ENCODE measurements at regions not wholly inside any gene's neighbourhood (a gene's known extent, or its start where the extent isn't known, plus 50 kb on each side); places are given as distances from the start of the nearest gene placed in this dataset.

DNA sequence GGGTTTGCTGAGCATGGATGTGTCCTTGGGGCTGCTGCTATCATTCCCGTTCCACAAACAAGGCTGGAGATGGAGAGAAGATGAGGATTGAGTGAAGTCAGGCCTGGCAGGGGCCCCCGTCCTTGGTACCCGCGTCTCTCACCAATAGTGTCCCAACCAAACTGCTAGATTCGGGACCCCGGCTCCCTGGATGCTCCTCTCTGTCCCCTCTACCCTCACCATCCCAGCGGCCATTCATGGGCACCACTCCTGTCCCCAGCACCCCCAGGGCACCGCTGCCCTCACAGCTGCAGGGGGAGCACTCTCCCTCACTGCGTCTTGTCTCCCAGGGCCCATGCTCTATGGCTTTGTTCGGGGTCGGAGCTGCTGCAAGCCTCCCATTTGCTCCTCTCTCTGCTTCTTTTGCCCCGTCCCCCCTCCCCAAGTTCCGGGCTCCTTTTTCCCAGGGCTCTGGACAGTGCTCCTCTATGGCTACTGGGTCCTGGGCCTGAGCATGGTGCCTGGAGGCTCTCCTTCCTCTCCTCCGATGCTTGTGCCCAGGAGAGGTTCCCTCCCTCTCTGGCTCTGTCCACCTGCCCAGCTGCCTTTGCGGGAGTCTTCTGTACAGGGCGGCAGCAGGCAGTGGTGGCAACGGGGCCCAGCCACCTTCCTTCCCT lies 219.5 kb downstream of the TEX29 start:
- no peak for DNase-seq

DNA sequence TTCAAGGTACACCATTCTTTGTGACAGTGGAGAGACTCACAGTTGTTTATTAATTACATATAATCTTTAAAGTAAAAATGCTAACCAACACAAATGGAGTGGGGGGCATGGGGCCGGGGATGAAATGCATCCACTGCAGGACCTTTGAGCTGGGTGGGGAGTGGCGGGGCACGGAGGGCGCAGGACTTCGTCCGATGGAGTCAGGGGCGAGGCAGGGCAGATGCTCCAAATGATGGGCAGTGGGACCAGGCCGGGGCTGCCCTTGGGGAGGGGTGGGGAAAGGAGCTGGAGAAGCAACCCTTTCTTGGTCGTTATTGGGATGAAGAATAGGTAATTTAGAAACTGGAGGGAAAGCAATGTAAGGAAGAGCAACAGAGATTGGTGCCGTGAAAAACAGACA lies 220.0 kb downstream of the TEX29 start:
- no peak for DNase-seq

DNA sequence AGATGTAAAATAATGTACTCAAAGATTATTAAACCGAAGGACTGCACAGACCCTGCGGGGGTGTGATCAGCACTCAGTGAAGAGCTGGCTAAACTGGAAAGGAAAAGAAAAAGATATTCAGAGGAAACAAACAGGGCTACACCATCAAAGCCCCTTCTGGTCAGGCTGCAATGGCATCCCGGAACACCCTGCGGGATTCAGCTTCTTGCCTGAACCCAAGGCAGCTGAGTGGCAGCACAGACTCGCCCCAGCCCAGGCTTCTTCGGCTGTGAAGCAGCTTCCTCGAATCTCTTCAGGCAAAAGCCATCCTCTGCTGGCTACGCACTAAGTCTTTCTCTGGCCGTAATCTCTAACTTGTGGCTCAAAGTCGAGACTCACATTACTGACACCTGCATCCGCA lies 220.9 kb downstream of the TEX29 start:
- DNase-seq: no peak

DNA sequence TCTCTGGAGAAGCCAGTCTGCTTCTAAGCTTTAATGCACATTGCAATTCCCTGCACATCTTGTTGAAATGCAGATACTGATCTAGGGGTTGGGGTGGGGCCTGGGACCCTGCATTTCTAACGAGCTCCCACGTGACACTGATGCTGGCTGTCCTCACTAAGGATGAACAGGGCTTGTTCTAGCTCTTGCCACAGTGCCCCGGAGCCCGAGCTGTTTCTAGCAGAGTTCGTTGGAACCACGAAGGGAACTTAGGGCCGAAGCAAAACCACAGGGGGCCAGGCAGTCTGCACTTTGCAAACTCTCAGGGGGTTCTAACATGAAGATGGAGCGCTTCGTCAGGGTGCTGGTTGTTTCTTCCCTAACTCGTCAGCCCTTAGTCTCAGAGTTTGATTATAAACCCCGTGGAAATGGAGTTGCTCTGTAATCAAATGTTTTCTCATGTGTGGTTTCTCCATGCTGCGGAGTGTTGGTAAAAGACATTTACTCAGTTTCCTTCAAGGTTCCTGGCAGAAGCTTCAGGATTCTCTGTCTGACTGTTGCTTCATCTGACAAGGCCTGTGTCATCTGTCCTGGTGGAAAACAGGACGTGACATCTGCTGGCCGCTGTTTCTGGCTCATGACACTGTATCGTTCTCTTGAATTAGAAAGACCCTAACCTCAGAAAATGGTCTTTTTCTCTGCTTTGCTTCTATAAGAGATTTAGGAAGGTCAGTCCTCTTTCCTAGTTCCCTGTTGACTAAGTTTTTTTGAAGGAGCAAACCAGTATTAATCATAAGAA lies 221.5 kb downstream of the TEX29 start:
- no peak for DNase-seq

DNA sequence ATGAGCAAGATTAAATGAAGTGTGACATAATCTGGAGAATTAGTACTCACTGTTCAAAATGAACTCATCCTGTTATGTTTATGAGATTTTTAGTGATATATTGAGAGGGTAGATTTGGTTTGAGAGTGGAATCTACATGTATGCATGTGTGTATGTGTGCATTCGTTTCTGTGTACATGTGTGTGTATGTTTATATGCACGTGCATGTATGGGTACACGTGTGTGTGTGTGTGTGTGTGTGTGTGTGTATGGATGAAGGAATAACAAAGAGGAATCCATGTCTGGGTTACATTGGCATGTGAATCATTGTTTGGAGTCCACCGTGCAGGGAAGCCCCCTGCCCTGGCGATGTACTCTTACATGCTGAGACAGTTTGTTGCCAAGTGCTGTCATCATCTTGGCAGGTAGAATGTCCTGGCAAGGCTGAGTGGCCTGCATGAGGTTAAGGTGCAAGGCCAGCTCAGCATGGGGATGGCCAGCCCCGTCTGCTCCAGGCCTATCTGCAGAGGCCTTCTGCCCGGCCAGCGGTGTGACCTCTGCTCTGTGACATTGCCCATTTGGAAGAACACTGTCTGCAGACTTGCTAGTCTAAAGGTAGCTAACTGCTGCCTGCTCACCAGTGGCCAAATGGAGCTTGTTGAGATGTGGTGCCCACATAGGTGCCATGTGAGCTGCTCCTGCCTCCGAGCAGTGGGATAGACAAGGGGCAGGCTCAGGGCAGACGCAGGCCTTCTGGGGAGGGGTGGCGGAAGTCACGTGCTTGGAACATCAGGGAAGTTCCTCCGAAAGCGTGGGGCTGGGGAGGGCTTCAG lies 222.3 kb downstream of the TEX29 start:
- DNase-seq: no peak

DNA sequence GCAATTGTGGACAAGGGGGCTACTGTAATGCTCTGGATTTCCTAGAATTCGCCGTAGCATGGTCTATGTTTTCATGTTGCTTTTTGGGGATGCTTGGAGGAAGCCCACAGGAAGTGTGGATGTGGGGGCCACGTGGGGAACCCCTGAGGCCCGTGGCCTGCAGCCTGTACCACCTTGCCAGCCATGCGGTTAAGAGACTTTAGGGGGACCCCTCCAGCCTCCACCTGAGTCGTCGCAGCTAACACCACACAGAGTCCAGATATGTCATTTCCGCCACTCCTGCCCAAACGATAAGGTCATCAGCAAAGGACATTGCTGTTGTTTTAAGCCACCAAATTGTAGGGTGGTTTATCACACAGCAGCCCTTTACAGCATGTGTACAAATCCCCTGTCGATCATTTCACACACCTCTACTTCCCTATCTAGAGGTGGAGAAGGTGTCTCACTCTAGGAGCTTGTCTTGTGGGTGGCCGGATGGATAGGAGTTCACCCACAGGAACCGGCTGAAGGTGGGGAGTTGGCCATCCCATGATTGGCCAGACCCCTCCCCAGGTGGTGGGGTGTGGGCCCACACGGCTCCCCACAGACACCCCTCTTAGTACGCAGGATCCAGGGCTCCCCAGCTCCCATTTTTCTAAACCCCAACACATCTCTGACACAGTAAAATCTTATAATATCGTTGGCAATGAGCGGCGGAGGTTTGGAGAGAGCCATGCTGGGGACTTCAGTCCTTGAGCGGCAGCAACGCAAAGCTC lies 226.7 kb downstream of the TEX29 start:
- no peak for DNase-seq

DNA sequence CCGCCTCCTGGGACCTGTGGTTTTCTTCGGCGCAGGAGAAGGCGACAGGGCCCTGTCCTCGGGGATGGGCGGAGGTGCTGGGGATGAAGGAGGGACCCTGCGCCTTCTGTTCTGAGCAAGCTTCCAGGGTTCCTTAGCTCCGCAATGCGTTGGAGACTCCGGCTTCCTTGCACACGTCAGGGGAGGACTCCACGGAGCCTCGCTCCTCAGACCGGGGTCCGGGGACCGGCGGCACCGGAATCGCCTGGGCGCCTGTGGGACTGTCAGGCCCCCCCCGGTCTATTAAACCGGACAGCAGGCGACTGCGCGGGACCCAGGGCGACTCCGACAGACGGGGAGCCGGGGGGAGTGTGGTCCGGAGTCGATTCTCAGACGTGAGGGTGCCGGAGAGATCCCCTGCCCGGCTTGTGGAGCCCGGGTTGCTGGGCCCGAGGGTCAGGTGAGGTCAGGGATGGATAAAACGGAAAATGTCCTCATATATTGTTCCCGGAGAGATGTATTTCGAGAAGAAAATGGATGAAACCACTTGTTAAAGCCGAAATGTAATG lies 227.4 kb downstream of the TEX29 start:
- DNase-seq: no peak

DNA sequence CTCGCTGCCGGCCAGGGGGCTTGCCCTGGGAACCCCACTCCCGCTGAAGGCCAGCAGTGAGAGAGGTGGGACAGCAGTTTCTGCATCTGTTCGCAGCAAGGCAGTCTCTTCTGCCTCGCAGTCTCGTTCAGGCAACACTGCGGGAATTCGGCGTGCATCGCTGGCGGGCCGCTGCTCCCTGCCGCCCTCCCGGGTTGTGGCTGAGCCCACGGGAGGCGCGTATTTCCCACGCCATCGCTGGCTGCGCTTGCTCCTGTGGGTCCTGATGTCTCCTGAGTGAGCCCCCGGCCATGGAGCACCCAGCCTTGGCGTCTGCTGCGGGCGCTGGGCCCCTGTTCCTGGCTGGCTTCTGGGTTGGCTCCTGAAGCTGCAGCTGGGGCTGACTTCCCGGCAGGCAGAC lies 227.9 kb downstream of the TEX29 start:
- DNase-seq: no peak

DNA sequence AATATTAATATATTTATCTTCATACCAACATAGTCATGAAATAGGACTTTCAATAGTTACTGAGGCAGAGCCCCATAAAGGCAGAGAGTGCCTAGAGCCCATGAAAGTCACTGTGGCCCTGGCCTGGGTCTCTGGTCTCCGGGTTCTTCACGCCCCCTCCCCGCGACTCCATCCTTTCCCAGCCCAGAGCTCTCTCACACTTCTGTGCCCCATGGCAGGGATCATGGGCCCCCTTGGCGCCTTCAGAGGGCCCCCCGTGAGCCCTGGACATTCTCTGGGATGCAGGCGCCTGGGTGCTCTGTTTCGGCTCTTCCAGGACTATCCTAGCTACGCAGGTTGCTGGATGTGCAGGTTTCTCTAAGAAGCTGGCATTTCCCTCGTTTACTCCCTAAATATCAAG lies 228.4 kb downstream of the TEX29 start:
- no peak for DNase-seq

DNA sequence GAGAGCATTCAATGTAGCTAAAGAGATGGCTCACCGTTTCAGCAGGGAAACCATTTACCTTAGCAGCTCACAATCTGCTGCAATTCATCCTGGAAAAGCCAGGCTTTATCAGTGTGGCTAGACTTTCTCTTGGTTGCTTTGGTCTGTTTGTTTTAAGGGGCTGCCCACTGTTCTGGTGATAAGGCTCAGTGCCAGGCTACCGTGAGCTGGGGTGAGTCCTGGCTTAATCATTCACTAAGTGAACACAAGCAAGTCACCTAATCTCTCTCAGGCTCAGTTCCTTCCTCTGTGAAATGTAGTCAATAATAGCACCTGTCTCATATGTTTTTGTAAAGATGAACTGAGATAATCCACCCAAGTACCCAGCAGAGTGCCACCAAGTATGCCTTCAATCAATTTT lies 229.0 kb downstream of the TEX29 start:
- no peak for DNase-seq

DNA sequence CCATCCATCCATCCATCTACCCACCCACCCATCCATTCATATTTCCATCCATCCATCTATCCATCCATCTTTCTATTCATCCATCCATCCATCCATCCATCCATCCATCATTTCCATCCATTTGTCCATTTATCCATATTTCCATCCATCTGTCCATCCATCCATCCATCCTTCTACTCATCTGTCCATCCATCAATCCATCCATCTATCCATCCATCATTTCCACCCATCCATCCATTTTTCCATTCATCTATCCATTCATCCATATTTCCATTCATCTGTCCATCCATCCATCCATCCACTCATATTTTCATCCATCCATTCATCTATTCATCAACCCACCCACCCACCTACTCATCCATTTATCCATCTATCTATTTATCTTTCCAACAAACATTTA lies 229.6 kb downstream of the TEX29 start:
- DNase-seq: no peak

DNA sequence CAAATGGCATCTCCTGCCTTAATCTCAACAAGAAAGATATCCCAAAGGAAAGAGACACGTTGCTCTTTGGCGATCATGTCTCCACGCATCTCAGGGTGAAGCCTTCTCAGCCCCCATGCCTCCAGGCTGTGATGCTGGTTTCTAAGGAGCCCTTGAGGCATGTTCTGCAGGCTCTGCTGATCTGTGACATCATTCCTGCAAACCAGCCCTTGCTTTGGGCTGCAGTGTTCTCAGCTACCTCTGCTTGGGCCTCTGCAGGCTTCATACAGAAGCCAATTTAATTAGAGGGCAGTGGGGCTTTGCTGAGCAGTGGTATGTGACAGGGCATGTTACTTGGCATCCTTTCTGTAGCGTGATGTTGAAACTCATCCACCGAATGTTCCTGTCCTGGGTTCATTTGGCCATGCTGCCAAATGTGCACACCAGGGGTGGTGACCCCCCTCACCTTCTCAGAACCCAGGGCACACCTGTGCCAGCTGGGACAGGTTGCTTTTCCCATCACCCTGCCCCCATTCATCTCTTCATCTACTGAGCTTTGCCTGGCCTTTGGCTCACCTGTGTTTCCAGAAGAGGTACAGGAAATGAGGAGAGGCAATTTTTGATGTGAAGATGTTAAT lies 230.9 kb downstream of the TEX29 start:
- no peak for DNase-seq

DNA sequence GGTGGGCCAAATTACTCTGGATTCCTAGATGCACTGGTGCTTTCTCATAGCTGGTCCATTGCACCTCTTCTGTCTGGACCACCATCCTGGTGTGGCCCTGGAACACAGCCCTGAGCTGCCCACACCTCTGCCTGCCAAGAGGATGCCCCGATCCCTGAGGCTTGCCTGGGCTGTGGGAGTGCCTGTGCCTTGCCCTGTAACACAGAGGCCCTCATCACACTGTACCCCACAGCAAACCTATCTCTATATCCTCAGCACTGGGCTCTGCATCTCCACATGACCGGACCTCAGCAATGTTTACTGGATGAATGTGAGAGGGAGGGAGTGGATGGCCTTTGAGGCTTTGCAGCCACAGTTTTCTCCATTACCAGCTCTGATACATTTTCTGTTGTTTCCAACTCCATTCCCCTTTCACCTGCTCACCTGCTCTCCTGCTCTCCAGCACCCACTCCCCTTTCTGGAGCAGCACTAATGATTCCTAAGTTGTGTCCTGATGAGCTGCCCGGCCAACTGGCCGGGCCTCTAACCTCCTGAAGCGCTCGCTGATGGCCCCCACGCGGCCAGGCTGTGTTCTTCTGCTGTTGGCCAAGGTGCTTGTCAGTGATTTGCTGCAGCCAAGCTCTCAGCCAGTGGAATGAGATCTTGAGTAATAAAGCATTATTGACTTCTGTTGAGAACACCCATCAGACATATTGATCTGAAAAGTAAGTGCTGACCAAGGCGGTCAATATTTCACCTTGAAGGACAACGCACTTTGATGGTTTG lies 232.6 kb downstream of the TEX29 start:
- no peak for DNase-seq

DNA sequence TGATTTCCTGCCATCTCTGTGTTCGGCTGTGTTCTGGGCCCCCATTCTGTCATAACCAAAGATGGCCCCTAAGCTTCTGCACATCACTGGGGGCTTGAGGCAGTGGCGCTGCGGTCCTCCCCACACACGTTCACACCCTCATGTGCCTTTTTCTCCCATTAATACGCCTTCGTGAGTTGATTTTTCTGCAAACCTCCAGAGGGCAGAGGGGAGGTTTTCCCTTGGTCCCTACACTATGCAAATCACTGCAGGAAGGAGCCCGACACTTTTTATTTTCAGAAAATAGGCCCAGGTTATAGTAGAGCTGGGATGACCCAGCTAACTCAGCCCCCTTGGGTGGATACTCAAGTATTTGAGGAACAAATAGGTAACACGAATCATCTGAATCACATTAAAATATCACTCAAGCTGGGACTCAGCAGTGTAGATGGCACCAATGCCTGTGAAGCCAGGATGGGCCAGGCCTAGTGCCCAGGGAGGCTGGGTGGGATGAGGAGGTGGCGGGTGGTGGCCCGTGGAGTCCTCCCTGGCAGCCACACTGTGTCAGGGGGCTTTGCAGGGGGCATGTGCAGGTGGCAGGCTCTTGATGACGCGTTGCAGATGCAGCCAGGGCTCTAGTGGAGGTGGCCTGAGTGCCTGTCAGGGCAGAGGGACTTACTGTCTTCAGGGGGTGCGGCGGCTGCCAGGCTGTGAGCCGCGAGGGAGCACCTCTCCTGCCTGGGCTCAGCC lies 234.3 kb downstream of the TEX29 start:
- no peak for DNase-seq

DNA sequence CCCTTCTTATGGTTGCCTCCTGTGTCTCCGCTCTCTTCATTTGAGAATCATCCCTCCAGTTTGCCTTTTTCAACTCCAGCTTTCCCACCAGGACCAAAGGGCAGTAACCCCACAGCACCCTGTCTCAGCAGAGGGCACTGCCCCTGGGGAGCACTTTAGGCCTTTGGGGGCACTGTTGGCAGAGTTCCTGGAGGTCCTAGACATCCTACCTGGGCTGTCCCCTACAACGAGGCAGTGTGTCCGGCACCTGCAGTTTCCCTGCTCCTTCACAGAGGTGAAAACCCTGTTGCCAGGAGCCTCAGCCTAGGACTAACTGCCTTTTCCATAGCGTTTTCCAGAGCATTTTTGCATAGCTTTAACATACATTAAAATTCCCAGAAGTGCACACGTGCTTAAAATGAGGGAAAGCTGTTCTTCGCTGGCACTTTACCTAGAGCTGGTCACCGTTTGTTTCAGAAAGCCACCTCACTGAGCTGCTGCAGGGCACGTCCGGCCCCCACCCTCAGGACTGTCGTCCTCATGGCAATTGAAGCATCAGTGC lies 234.9 kb downstream of the TEX29 start:
- DNase-seq: no peak

DNA sequence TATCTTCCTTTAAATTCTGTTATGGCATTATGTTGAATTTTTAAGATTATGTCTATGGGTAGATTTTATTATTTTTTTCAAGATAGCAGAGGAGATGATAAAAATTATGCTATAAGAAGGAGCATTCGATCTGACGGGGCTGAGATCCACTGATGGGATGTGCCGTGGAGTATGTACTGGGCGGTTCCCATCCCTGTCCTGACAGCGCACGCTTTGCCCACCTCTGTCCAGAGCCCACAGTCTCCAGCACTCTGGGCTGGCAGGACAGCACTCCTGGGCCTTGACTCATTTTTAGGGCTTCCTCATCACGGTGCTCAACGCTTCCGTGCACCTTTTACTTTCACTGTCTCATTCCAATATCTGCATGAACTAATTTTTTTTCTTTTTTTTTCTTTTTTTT lies 235.5 kb downstream of the TEX29 start:
- DNase-seq: no peak

DNA sequence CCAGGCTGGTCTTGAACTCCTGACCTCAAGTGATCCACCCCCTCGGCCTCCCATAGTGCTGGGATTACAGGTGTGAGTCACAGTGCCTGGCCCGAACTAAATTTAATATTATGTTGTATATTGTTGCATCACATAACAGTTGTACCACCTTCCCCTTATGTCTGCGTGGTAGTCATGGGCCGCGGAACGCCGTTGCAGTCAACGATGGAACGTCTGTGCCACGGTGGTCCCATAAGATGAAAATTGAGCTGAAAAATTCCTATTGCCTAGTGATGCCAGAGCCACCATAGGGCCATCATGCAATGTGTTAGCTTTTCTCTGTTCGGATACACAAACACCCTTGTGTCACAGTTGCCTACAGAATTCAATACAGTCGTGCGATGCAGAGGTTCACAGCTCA lies 236.1 kb downstream of the TEX29 start:
- no peak for DNase-seq

DNA sequence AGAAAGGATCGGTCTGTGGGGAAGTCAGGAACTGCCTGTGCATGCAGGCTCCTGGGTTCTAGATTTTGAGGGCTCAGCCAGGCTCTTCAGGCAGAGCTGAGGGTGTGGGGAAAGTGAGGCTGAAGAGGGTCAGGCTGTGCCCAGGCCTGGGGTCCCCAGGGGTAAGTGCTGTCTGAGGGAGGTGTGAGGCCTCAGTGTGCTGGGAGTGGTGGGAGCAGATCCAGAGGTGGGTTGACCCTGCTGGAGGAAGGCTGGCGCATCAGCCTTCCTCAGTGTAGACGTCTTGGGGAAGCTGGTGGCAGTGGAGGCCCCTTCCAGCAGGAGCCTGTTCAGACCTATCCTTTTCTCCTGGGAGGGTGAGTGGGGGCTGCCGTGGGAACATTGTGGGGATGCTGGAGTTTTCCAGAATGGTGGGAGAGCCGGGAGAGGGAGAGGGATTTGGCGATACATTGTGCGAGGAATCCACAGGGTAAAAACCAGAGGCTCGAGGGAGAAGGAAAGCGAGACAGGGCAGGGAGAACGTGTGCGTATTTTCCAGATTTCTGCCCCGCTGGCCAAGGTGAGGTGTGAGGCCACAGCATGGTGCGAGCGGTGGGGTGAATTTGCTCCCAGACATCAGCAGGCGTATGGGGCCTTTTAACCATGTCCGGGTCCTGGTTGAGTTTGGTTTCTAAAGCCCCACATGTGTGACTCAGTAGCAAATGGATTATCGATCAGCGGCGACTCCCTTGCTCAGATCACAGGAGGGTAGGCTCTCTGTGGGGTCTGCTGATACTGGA lies 237.7 kb downstream of the TEX29 start:
- no peak for DNase-seq

DNA sequence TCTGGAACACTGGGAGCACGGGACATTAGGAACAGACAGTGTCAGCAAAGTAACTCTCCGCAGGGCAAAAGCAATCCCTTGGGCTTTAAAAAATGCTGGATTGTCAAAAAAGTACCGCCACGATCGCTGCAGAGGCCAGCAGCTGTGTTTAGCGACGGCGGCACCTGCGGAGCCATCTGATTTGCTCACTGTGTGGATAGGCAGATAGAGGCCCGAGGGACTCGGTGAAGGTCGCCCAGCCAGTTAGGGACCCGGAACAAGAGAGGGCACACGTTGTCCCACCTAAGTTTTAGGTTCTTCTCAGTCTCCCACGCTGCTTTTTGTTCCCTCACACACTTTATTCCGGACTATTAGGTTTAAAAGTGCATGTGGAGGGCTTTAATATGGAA lies 238.3 kb downstream of the TEX29 start:
- DNase-seq: no peak
